Lung (tissue), 11 donors: ENCODE measurements at regions not wholly inside any gene's neighbourhood (a gene's known extent, or its start where the extent isn't known, plus 50 kb on each side); places are given as distances from the start of the nearest gene placed in this dataset.

Source experiments
- ATAC-seq: fragments of 200-7000 bp; cut with Tn5 transposase; one replicate; pipeline ENCODE4 v1.9.1; 2020; ENCODE audit warnings: moderate number of reproducible peaks; ENCODE audit not compliant: insufficient read depth, low FRiP score
- DNase-seq, 3 donors: peaks; one replicate each; pipeline ENCODE4 v3.0.0-alpha.2; 2013 to 2017
- H3K27ac ChIP-seq, 2 donors: one replicate each; pipeline ENCODE4 v1.5.1; 2013; ENCODE audit warnings: mild to moderate bottlenecking in 2 of 2, moderate library complexity in 2 of 2, control low read depth in 1 of 2, inconsistent platforms in 1 of 2, low read depth in 1 of 2, low read length in 1 of 2
- H3K27me3 ChIP-seq, 3 donors: one replicate each; pipeline ENCODE4 v1.5.1; 2013; ENCODE audit warnings: low read length in 2 of 3; ENCODE audit not compliant: control insufficient read depth in 3 of 3, insufficient read depth in 3 of 3
- H3K36me3 ChIP-seq, 4 donors: one replicate each; pipeline ENCODE4 v1.5.1; 2013; ENCODE audit warnings: low read length in 4 of 4, mild to moderate bottlenecking in 1 of 4, moderate library complexity in 1 of 4; ENCODE audit not compliant: control insufficient read depth in 4 of 4, insufficient read depth in 4 of 4
- H3K4me1 ChIP-seq, 5 donors: one replicate each; pipeline ENCODE4 v1.5.1; 2013; ENCODE audit warnings: low read length in 5 of 5, mild to moderate bottlenecking in 2 of 5, moderate library complexity in 1 of 5; ENCODE audit not compliant: control insufficient read depth in 5 of 5, insufficient read depth in 5 of 5
- H3K4me3 ChIP-seq: one replicate; pipeline ENCODE4 v1.5.1; 2013; ENCODE audit warnings: mild to moderate bottlenecking, control low read depth, moderate library complexity
- H3K9ac ChIP-seq, 2 donors: one replicate each; pipeline ENCODE4 v1.5.1; 2013; ENCODE audit warnings: low read length in 2 of 2, control low read depth in 1 of 2; ENCODE audit not compliant: insufficient read depth in 1 of 2
- H3K9me3 ChIP-seq, 4 donors: one replicate each; pipeline ENCODE4 v1.5.1; 2013; ENCODE audit warnings: low read length in 3 of 4, mild to moderate bottlenecking in 1 of 4, moderate library complexity in 1 of 4; ENCODE audit not compliant: control insufficient read depth in 4 of 4, insufficient read depth in 3 of 4
- WGBS, 2 donors: extraction: QIAGEN DNeasy Blood & Tissue Kit; methylation state at CpG; one replicate each; pipeline ENCODE4 v1.1.7; 2013; 5-methylcytosine and 5-hydroxymethylcytosine counted together
- TF ChIP-seq, protein P1 (sequence below): IDR thresholded peaks from 2 replicates; pipeline ENCODE4 v1.5.1; 2012; ENCODE audit warnings: mild to moderate bottlenecking; ENCODE audit errors: control extremely low read depth, extremely low read depth
- donor health status: control.
- donor health status: control.
- donor health status: Bipolar disorder and iron deficiency.
- donor health status: healthy.
- donor health status: DM: yes; HTN: yes; CAD: no.

DNA sequence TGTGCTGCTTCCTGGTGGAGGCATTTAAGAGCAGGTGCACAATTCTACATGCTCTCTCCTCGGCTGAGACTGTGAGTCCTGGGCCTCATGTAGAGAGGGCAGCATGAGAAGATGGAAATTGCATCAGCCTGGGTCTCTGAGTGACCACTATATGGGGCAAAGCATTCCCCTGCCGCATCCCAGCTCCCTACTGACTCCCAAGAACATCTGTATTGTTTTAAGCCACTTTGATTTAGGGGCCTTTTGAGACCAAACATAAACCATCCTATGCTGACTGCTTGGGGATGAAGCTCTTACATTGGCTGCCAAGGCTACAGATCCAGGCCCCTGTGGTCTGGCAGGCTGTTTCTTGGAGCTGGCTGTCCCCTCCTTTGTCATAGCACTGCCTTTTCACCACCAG lies 101.3 kb upstream of the TBX20 start:
- H3K4me3 ChIP-seq = no peak overlapping the region
- H3K9ac ChIP-seq = no peak overlapping the region
- H3K9me3 ChIP-seq = peaks cover 0 to 2% (median 0%) of the 10 kb centered on the region in 4 donors
- ATAC-seq = no peak
- no peaks in the 10 kb centered on the region for H3K27me3 ChIP-seq
- H3K4me1 ChIP-seq = no peaks in the 10 kb centered on the region
- H3K36me3 ChIP-seq = no peaks in the 10 kb centered on the region
- TF ChIP-seq, protein P1, sequence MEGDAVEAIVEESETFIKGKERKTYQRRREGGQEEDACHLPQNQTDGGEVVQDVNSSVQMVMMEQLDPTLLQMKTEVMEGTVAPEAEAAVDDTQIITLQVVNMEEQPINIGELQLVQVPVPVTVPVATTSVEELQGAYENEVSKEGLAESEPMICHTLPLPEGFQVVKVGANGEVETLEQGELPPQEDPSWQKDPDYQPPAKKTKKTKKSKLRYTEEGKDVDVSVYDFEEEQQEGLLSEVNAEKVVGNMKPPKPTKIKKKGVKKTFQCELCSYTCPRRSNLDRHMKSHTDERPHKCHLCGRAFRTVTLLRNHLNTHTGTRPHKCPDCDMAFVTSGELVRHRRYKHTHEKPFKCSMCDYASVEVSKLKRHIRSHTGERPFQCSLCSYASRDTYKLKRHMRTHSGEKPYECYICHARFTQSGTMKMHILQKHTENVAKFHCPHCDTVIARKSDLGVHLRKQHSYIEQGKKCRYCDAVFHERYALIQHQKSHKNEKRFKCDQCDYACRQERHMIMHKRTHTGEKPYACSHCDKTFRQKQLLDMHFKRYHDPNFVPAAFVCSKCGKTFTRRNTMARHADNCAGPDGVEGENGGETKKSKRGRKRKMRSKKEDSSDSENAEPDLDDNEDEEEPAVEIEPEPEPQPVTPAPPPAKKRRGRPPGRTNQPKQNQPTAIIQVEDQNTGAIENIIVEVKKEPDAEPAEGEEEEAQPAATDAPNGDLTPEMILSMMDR = no peak
- H3K27ac ChIP-seq = no peak overlapping the region
- no peak for DNase-seq
- 79 to 88% methylated on average over 2 of the region's 2 CpGs for WGBS, 2 donors

DNA sequence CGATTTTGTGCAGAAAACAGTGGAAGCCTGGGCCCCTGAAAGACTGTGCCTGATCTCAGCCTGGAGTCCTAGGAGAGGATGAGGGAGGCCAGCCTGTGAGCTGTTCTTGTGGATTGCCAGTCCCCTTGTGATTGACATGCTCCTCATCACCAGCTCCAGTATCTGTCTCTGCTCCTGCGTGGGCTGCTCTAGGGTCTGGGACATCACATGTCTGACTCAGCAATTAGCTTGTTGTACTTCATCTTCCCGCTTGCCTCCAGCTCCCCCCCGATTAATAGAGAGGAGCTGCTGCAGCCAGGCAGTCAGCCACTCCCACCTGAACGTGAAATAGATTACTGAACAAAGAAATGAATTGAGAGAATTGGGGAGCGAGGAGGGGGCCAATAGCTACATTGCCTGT lies 99.6 kb upstream of the TBX20 start:
- no peak overlapping the region for H3K4me3 ChIP-seq
- no peaks in the 10 kb centered on the region for H3K36me3 ChIP-seq
- 61 to 69% methylated on average over 6 of the region's 6 CpGs for WGBS, 2 donors
- H3K9ac ChIP-seq = no peak overlapping the region
- peak; percentile 34 for ATAC-seq
- H3K4me1 ChIP-seq = no peaks in the 10 kb centered on the region
- TF ChIP-seq, protein P1 = no peak
- no peak for DNase-seq
- peaks cover 0 to 2% (median 0%) of the 10 kb centered on the region in 4 donors for H3K9me3 ChIP-seq
- H3K27me3 ChIP-seq = no peaks in the 10 kb centered on the region
- H3K27ac ChIP-seq = no peak overlapping the region

DNA sequence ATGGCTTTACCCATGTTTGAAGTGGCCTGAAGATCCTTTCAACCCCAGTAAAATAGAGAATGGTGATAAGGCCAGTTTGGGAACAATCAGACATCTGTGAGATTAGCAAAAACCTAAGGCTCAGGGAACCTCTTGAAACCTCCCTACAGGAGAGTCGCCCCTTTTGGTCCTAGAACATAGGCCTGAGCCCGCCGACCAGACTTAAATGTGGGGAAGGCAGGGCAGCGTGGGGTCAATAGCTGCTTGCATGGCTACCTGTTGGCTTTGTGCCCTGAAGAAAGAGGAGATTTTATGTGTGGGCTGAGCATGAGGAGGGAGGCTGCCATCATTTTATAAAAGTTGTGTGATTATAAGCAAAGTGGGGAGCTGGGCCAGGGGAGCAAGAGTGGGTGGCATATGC lies 97.6 kb upstream of the TBX20 start:
- ATAC-seq (no peak), DNase-seq (no peak)
- no peaks in the 10 kb centered on the region for H3K27me3 ChIP-seq
- H3K9me3 ChIP-seq = no peaks in the 10 kb centered on the region
- H3K4me1 ChIP-seq = no peaks in the 10 kb centered on the region
- H3K36me3 ChIP-seq = no peaks in the 10 kb centered on the region
- WGBS, 2 donors = 97 to 99% methylated on average over 4 of the region's 4 CpGs
- no peak overlapping the region for H3K4me3 ChIP-seq
- H3K27ac ChIP-seq = no peak overlapping the region
- TF ChIP-seq, protein P1 = no peak
- H3K9ac ChIP-seq = no peak overlapping the region
